ENCODE measurements at regions not wholly inside any gene's neighbourhood (a gene's known extent, or its start where the extent isn't known, plus 50 kb on each side); places are given as distances from the start of the nearest gene placed in this dataset.

GRCh38 chr4:45215976-45216542 lies 489.7 kb upstream of the GNPDA2 start:
- TF ChIP-seq SP1 (IDR thresholded peaks at IDR 0.05) (no peak), CTCF (IDR thresholded peaks at IDR 0.05; ENCODE audit: low read depth, low read length, missing input control) (no peak)

All from liver (tissue), 3 donors.